ENCODE measurements at regions not wholly inside any gene's neighbourhood (a gene's known extent, or its start where the extent isn't known, plus 50 kb on each side); places are given as distances from the start of the nearest gene placed in this dataset.

DNA sequence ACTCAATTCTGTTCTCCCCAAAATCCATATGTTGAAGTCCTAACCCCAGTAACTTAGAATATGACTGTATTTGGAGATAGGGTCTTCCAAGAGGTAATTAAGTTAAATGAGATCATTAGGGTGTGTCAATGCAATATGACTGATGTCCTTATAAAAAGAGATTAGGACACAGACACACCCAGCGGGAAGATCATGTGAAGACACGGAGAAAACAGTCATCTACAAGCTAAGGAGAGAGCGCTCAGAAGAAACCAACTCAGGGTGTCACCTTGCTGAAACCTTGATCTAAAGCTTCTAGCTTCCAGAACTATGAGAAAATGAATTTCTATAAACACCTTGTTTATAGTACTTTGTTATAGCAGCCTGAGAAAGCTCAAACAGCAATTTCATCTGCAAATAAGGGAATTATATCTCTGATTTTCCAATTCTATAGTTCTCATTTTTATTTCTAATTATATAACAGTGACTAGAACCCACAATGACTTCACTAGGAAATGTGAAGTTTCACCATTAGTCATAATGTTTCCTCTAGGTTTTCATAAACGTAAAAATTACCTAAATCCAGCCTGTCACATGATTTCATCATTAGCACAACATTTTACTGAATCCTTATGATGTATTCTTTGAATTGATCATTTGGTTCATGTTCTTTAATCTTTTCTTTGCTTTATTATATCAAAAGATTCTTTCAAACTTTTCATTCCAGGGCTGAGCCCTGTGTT, 459.1 kb upstream of the MDFIC2 start:
- Histone ChIP-seq H3K4me3 (ENCODE audit: low read depth in 1 of 5, low read length in 5 of 5) (no peak overlapping the region), H3K9me3 (ENCODE audit: control insufficient read depth in 5 of 5, low read length in 5 of 5) (no peaks in the 10 kb centered on the region), H3K27me3 (ENCODE audit: control insufficient read depth in 5 of 5, insufficient read depth in 4 of 5, low read length in 5 of 5) (no peaks in the 10 kb centered on the region), H3K4me1 (ENCODE audit: control insufficient read depth in 5 of 5, insufficient read depth in 5 of 5, low read length in 5 of 5) (peaks cover 0 to 2% (median 0%) of the 10 kb centered on the region in 5 donors), H3K36me3 (ENCODE audit: control insufficient read depth in 5 of 5, insufficient read depth in 5 of 5, low read length in 5 of 5) (no peaks in the 10 kb centered on the region), H3K27ac (ENCODE audit: low read depth, low read length) (no peak overlapping the region), H3K9ac (ENCODE audit: low read length in 5 of 5) (no peak overlapping the region)

DNA sequence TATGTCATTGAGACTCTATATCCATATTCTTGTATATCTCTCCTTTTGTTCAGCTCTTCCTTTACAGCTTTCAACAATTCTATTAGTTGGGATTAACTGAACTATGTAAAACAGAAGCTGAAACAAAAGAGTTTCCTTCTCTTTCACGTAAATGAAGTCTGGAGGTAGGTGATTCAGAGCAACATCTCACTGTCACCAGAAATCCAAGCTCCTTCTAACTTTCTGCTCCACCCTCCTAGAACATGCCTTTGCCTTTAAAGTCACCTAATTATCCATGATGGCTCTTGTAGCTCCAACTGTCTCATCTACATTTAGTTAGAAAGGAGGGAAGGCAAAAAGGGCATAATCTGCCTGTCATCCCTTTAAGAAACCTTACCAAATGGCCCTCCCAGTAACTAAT, 458.2 kb upstream of the MDFIC2 start:
- no peaks in the 10 kb centered on the region for H3K27me3 ChIP-seq (ENCODE audit: control insufficient read depth in 5 of 5, insufficient read depth in 4 of 5, low read length in 5 of 5)
- no peaks in the 10 kb centered on the region for H3K9me3 ChIP-seq (ENCODE audit: control insufficient read depth in 5 of 5, low read length in 5 of 5)
- H3K4me1 ChIP-seq (ENCODE audit: control insufficient read depth in 5 of 5, insufficient read depth in 5 of 5, low read length in 5 of 5), result peaks cover 0 to 2% (median 0%) of the 10 kb centered on the region in 5 donors
- no peak overlapping the region for H3K9ac ChIP-seq (ENCODE audit: low read length in 5 of 5)
- H3K27ac ChIP-seq (ENCODE audit: low read depth, low read length), result no peak overlapping the region
- H3K36me3 ChIP-seq (ENCODE audit: control insufficient read depth in 5 of 5, insufficient read depth in 5 of 5, low read length in 5 of 5), result no peaks in the 10 kb centered on the region
- H3K4me3 ChIP-seq (ENCODE audit: low read depth in 1 of 5, low read length in 5 of 5), result no peak overlapping the region

DNA sequence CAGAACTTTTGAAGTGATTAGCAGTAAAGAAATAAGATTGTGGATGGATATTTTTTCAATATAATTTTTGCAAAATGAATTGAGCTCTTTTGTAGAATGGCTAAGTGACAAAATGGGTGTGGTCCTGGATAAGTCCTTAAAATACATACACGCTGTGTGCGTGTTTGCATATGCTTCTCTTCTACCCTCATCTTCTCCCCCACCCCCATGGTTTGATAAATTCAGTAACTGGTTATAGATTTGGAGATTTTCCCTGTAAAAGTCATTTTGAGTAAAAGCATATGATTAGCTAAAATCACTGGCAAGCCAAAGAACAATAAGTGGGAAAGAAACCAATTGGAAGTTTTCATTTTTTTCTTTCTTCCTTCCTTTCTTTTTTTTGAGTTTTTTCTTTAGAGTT, 453.9 kb upstream of the MDFIC2 start:
- Histone ChIP-seq H3K4me1 (ENCODE audit: control insufficient read depth in 5 of 5, insufficient read depth in 5 of 5, low read length in 5 of 5) (no peaks in the 10 kb centered on the region), H3K9me3 (ENCODE audit: control insufficient read depth in 5 of 5, low read length in 5 of 5) (no peaks in the 10 kb centered on the region), H3K4me3 (ENCODE audit: low read depth in 1 of 5, low read length in 5 of 5) (no peak overlapping the region), H3K27ac (ENCODE audit: low read depth, low read length) (no peak overlapping the region), H3K9ac (ENCODE audit: low read length in 5 of 5) (no peak overlapping the region), H3K36me3 (ENCODE audit: control insufficient read depth in 5 of 5, insufficient read depth in 5 of 5, low read length in 5 of 5) (no peaks in the 10 kb centered on the region), H3K27me3 (ENCODE audit: control insufficient read depth in 5 of 5, insufficient read depth in 4 of 5, low read length in 5 of 5) (no peaks in the 10 kb centered on the region)

DNA sequence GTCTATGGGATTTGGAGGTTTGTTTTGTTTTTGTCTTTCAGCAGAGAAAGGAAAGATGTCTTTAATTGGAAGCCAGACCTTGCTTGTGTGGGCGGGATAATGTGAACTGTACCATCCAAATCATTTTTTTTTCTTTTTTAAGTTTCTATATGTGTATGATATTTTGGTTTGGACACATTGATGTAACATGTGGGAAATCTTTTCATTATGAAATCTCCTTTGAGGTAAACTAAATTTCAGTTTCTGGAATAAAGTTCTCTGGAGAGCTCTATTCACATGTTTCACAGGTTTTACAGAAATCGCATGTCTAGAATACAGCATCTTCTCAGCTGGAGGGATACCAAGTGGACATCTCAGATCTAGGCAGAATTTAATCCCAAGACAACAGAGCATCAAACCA, 451.5 kb upstream of the MDFIC2 start:
- Histone ChIP-seq H3K9ac (ENCODE audit: low read length in 5 of 5) (no peak overlapping the region), H3K4me3 (ENCODE audit: low read depth in 1 of 5, low read length in 5 of 5) (no peak overlapping the region), H3K9me3 (ENCODE audit: control insufficient read depth in 5 of 5, low read length in 5 of 5) (no peaks in the 10 kb centered on the region), H3K27ac (ENCODE audit: low read depth, low read length) (no peak overlapping the region), H3K27me3 (ENCODE audit: control insufficient read depth in 5 of 5, insufficient read depth in 4 of 5, low read length in 5 of 5) (no peaks in the 10 kb centered on the region), H3K4me1 (ENCODE audit: control insufficient read depth in 5 of 5, insufficient read depth in 5 of 5, low read length in 5 of 5) (no peaks in the 10 kb centered on the region), H3K36me3 (ENCODE audit: control insufficient read depth in 5 of 5, insufficient read depth in 5 of 5, low read length in 5 of 5) (no peaks in the 10 kb centered on the region)

DNA sequence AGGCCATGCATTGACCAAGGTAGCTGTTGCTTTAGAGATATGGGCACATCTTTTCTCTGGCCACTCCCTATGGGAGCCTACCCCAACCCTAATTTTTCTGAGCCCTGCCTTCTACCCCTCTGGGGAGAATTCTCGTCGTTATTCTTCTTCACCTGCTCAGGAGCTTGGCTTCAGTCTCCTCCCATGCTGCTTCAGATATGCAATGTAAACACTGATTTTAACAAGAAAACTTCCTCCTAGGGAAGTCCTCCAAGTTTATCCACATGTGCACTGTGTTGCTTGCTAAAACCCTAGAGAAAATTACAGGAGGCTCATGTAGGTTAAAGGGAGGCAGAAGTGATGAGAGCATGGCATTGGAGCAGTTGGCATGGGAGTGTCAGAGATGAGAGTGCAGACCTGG, 445.2 kb upstream of the MDFIC2 start:
- H3K9me3 ChIP-seq (ENCODE audit: control insufficient read depth in 5 of 5, low read length in 5 of 5), result peaks cover 0 to 4% (median 0%) of the 10 kb centered on the region in 5 donors
- no peak overlapping the region for H3K9ac ChIP-seq (ENCODE audit: low read length in 5 of 5)
- no peaks in the 10 kb centered on the region for H3K4me1 ChIP-seq (ENCODE audit: control insufficient read depth in 5 of 5, insufficient read depth in 5 of 5, low read length in 5 of 5)
- H3K27me3 ChIP-seq (ENCODE audit: control insufficient read depth in 5 of 5, insufficient read depth in 4 of 5, low read length in 5 of 5), result no peaks in the 10 kb centered on the region
- no peak overlapping the region for H3K27ac ChIP-seq (ENCODE audit: low read depth, low read length)
- no peak overlapping the region for H3K4me3 ChIP-seq (ENCODE audit: low read depth in 1 of 5, low read length in 5 of 5)
- no peaks in the 10 kb centered on the region for H3K36me3 ChIP-seq (ENCODE audit: control insufficient read depth in 5 of 5, insufficient read depth in 5 of 5, low read length in 5 of 5)

DNA sequence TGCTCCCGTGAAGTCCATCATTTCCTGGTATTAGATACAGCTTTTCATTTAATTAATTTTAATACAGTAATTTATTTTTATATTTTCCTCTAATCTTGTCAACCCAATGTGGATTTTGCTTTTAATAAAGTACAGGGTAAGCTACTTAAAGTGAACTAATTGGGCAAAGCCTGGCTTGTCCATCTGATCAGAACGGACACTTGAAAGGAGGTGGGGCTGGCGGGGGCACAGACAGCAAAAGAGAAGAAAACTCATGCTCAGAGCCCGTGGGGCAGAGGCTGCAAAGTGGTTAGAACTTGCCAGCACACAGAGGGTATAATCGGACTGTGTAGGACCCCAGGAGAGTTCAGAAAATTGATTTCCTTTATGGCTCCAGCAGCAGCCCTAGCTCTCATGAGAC, 443.1 kb upstream of the MDFIC2 start:
- no peaks in the 10 kb centered on the region for H3K36me3 ChIP-seq (ENCODE audit: control insufficient read depth in 5 of 5, insufficient read depth in 5 of 5, low read length in 5 of 5)
- no peak overlapping the region for H3K9ac ChIP-seq (ENCODE audit: low read length in 5 of 5)
- no peaks in the 10 kb centered on the region for H3K27me3 ChIP-seq (ENCODE audit: control insufficient read depth in 5 of 5, insufficient read depth in 4 of 5, low read length in 5 of 5)
- peaks cover 0 to 4% (median 0%) of the 10 kb centered on the region in 5 donors for H3K9me3 ChIP-seq (ENCODE audit: control insufficient read depth in 5 of 5, low read length in 5 of 5)
- no peaks in the 10 kb centered on the region for H3K4me1 ChIP-seq (ENCODE audit: control insufficient read depth in 5 of 5, insufficient read depth in 5 of 5, low read length in 5 of 5)
- no peak overlapping the region for H3K4me3 ChIP-seq (ENCODE audit: low read depth in 1 of 5, low read length in 5 of 5)
- H3K27ac ChIP-seq (ENCODE audit: low read depth, low read length), result no peak overlapping the region

DNA sequence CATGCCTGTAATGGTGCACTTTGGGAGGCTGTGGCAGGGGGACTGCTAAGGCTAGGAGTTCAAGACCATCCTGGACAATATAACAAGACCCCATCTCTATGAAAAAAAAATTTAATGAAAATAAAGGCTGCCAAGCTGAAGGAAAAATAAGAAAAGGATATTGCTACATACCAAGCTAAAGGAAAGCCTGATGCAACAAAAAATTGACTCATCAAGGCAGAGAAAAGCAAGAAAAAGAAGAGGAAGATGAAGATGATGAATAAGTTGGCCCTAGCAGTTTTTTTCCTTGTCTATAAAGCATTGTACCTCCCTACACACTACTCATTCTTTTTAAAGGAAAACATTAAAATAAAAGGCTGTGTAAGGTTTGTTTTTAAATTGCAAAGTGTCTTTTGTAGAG, 441.9 kb upstream of the MDFIC2 start:
- Histone ChIP-seq H3K27me3 (ENCODE audit: control insufficient read depth in 5 of 5, insufficient read depth in 4 of 5, low read length in 5 of 5) (no peaks in the 10 kb centered on the region), H3K4me3 (ENCODE audit: low read depth in 1 of 5, low read length in 5 of 5) (no peak overlapping the region), H3K9ac (ENCODE audit: low read length in 5 of 5) (no peak overlapping the region), H3K9me3 (ENCODE audit: control insufficient read depth in 5 of 5, low read length in 5 of 5) (peaks cover 0 to 4% (median 0%) of the 10 kb centered on the region in 5 donors), H3K27ac (ENCODE audit: low read depth, low read length) (no peak overlapping the region), H3K36me3 (ENCODE audit: control insufficient read depth in 5 of 5, insufficient read depth in 5 of 5, low read length in 5 of 5) (no peaks in the 10 kb centered on the region), H3K4me1 (ENCODE audit: control insufficient read depth in 5 of 5, insufficient read depth in 5 of 5, low read length in 5 of 5) (no peaks in the 10 kb centered on the region)

DNA sequence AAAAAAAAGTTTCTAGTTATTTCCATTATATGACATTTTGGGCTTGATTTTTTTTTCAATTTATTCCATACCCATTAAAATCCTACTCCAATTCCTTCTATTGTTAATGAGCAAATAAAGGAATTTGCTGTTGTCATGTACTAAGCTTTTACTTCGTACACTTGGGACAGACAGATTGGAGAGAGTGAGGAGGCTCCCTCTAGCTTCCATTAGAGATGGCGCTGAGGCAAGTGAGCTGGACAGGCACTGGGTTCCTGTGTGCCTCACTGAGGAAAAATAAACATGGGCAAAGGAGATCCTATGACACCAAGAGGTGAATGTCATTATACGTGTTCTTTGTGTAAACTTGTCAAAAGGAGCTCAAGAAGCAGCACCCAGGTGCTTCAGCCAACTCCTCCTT, 441.1 kb upstream of the MDFIC2 start:
- Histone ChIP-seq H3K36me3 (ENCODE audit: control insufficient read depth in 5 of 5, insufficient read depth in 5 of 5, low read length in 5 of 5) (no peaks in the 10 kb centered on the region), H3K4me3 (ENCODE audit: low read depth in 1 of 5, low read length in 5 of 5) (no peak overlapping the region), H3K4me1 (ENCODE audit: control insufficient read depth in 5 of 5, insufficient read depth in 5 of 5, low read length in 5 of 5) (peaks cover 0 to 3% (median 0%) of the 10 kb centered on the region in 5 donors), H3K27me3 (ENCODE audit: control insufficient read depth in 5 of 5, insufficient read depth in 4 of 5, low read length in 5 of 5) (no peaks in the 10 kb centered on the region), H3K9me3 (ENCODE audit: control insufficient read depth in 5 of 5, low read length in 5 of 5) (peaks cover 0 to 4% (median 0%) of the 10 kb centered on the region in 5 donors), H3K9ac (ENCODE audit: low read length in 5 of 5) (no peak overlapping the region), H3K27ac (ENCODE audit: low read depth, low read length) (no peak overlapping the region)

DNA sequence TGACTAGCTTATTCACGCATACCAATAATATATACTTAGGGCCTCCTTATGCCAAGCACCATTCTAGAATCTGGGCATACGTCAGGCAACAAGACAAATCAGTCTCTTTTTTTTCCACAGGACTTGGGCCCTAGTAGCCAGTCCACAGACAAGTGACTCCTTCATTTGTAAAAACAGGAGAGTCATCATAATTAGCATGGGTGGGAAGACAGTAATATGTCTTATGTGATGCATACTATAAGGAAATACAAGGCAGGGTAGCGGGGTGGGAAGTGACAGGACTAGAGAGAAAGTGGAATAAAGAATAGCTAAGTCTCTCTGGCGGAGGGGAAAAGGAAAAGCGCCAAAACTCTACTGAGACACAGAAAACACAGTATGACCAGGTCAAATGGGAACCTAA, 439.6 kb upstream of the MDFIC2 start:
- Histone ChIP-seq H3K9ac (ENCODE audit: low read length in 5 of 5) (no peak overlapping the region), H3K9me3 (ENCODE audit: control insufficient read depth in 5 of 5, low read length in 5 of 5) (peaks cover 0 to 4% (median 0%) of the 10 kb centered on the region in 5 donors), H3K27ac (ENCODE audit: low read depth, low read length) (no peak overlapping the region), H3K4me1 (ENCODE audit: control insufficient read depth in 5 of 5, insufficient read depth in 5 of 5, low read length in 5 of 5) (peaks cover 0 to 3% (median 0%) of the 10 kb centered on the region in 5 donors), H3K36me3 (ENCODE audit: control insufficient read depth in 5 of 5, insufficient read depth in 5 of 5, low read length in 5 of 5) (no peaks in the 10 kb centered on the region), H3K27me3 (ENCODE audit: control insufficient read depth in 5 of 5, insufficient read depth in 4 of 5, low read length in 5 of 5) (no peaks in the 10 kb centered on the region), H3K4me3 (ENCODE audit: low read depth in 1 of 5, low read length in 5 of 5) (no peak overlapping the region)

DNA sequence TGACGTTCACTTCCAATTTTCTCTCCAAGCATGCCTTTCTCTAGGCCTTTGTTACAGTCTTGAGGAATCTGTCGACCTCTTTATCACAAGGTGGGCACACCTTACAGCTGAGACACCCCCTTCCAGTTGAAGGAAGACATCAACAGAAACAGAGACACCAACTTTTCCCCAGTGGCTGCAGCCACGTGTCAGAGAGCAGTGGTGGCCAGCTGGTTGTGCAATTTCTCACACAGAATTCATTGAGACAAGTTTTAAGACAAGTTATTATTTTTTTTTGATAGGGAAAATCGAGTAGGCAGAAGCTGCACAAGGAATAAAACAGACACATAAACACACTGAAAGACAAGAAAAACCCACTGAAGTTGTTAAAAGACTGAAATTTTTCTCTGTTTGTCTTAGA, 436.7 kb upstream of the MDFIC2 start:
- Histone ChIP-seq H3K9me3 (ENCODE audit: control insufficient read depth in 5 of 5, low read length in 5 of 5) (no peaks in the 10 kb centered on the region), H3K9ac (ENCODE audit: low read length in 5 of 5) (no peak overlapping the region), H3K27me3 (ENCODE audit: control insufficient read depth in 5 of 5, insufficient read depth in 4 of 5, low read length in 5 of 5) (no peaks in the 10 kb centered on the region), H3K4me1 (ENCODE audit: control insufficient read depth in 5 of 5, insufficient read depth in 5 of 5, low read length in 5 of 5) (peaks cover 0 to 3% (median 0%) of the 10 kb centered on the region in 5 donors), H3K4me3 (ENCODE audit: low read depth in 1 of 5, low read length in 5 of 5) (no peak overlapping the region), H3K27ac (ENCODE audit: low read depth, low read length) (no peak overlapping the region), H3K36me3 (ENCODE audit: control insufficient read depth in 5 of 5, insufficient read depth in 5 of 5, low read length in 5 of 5) (no peaks in the 10 kb centered on the region)
